ENCODE measurements at regions not wholly inside any gene's neighbourhood (a gene's known extent, or its start where the extent isn't known, plus 50 kb on each side); places are given as distances from the start of the nearest gene placed in this dataset.

- TF ChIP-seq LRRFIP1 (CRISPR knock-in tag; conservative IDR thresholded peaks at IDR 0.05) (no peak), CSRNP1 (CRISPR knock-in tag; IDR thresholded peaks at IDR 0.05) (peak; percentile 89), FOXO4 (CRISPR knock-in tag; conservative IDR thresholded peaks at IDR 0.05) (0 out of 2 replicates have a peak, but pooled peaks have one; percentile 80), ATF5 (CRISPR knock-in tag; IDR thresholded peaks at IDR 0.05; ENCODE audit: low read depth) (0 out of 2 replicates have a peak, but pooled peaks have one; percentile 80), POLR2AphosphoS2 (IDR thresholded peaks at IDR 0.05; ENCODE audit: low read depth, low read length) (no peak), SP4 (CRISPR knock-in tag; IDR thresholded peaks at IDR 0.05) (peak; percentile 51), ZNF337 (CRISPR knock-in tag; IDR thresholded peaks at IDR 0.05; ENCODE audit: borderline replicate concordance, low read depth) (no peak), SPEN (CRISPR knock-in tag; IDR thresholded peaks at IDR 0.05; ENCODE audit: low read depth) (peak; percentile 95), THAP7 (CRISPR knock-in tag; IDR thresholded peaks at IDR 0.05) (peak; percentile 89; the same call in 1 of the 2 replicates), ZNF225 (CRISPR knock-in tag; IDR thresholded peaks at IDR 0.05) (peak; percentile 94), THAP11 (CRISPR knock-in tag; IDR thresholded peaks at IDR 0.05) (peak; percentile 92), NR1H2 (CRISPR knock-in tag; IDR thresholded peaks at IDR 0.05; ENCODE audit: borderline replicate concordance, low read depth) (no peak), ZNF850 (CRISPR knock-in tag; conservative IDR thresholded peaks at IDR 0.05) (no peak), CAMTA2 (CRISPR knock-in tag; IDR thresholded peaks at IDR 0.05; ENCODE audit: borderline replicate concordance) (no peak), ZNF143 (CRISPR knock-in tag; IDR thresholded peaks at IDR 0.05) (no peak), CERS6 (CRISPR knock-in tag; IDR thresholded peaks at IDR 0.05) (no peak), SALL2 (CRISPR knock-in tag; IDR thresholded peaks at IDR 0.05) (peak; percentile 90), ZNF335 (CRISPR knock-in tag; IDR thresholded peaks at IDR 0.05) (peak; percentile 78; the same call in 1 of the 2 replicates), ZNF567 (CRISPR knock-in tag; IDR thresholded peaks at IDR 0.05; ENCODE audit: borderline replicate concordance) (no peak), ZNF446 (CRISPR knock-in tag; IDR thresholded peaks at IDR 0.05) (no peak), HMG20B (CRISPR knock-in tag; conservative IDR thresholded peaks at IDR 0.05) (peak; percentile 74; the same call in 1 of the 2 replicates), ZBTB21 (CRISPR knock-in tag; IDR thresholded peaks at IDR 0.05) (peak; percentile 55; the same call in 1 of the 2 replicates)
These were observed 118.3 kb upstream of the SIRPA start (continued) for GRCh38 chr20:1776681-1777475.

Measured in HepG2 (cell line).